AG08395 (cell line): ENCODE measurements at regions not wholly inside any gene's neighbourhood (a gene's known extent, or its start where the extent isn't known, plus 50 kb on each side); places are given as distances from the start of the nearest gene placed in this dataset.

Experiments
- DNase-seq: peaks from one replicate; pipeline ENCODE4 v3.0.0; 2012; ENCODE audit warnings: mixed read lengths, low spot score

GRCh38 chrX:30414144-30414543, 105.0 kb upstream of the NR0B1 start:
- DNase-seq = no peak

- DNase-seq = no peak
Measured at GRCh38 chrX:30402366-30402765, 93.2 kb upstream of the NR0B1 start.

DNA sequence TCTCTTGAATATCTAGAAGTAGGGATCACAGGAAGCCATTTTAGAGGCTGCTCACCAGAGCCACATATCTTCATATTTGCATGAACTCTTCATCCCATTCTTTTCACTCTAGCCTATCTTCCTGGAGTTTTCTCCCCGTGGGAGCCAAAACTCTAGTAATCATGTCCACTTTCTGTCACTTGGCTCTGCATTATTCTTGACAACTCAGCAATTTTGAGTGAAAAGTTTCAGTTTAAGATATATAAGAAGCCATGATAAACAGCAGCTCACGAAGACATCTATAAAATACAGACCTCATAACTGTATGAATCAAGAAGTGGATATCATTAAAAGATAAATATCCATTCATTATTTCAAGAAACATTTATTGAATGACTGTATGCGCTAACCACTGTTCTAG, 79.1 kb upstream of the NR0B1 start:
- DNase-seq = no peak

DNA sequence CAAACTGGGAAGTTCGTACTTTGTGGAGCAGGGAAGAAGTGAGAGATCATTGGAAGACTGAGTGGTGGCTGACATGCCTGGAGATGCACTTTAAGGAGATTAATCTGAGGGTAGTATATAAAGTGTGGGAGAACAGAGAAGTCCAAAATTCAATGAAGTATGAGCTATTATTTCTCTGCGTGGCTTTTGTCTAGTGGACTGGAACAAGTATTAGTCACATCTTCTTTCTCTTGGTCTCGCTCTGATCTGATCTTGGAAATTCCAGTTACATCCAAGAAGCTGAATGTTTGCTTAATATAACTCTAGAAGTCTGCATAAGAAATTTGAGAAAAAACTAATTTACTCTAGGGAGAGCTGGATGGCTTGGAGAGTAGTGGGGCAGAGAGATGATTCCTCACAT, 64.8 kb upstream of the NR0B1 start:
- no peak for DNase-seq

DNA sequence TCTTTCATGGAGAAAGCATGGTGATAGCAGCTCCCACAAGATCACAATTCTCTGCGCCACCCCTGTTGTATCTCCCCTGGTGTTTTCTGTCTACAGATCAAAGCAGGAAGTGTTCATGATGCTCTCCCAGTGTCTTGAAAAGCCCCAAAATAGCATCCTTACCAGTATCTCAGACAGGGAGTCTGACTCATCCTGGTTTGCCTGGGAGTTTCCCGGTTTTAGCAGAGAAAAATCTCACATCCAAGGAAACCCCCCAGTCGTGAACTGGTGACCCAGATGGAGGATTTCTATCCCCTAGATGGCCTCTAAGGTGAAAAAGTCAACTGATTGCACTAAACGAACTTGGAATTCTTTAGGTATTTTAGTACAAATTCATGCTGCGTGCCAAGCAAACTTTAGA, 64.3 kb upstream of the NR0B1 start:
- peak; percentile 5 for DNase-seq

- no peak for DNase-seq
Measured at GRCh38 chrX:30364229-30364628, 55.0 kb upstream of the NR0B1 start.
